T-cell (primary cell): ENCODE measurements at regions not wholly inside any gene's neighbourhood (a gene's known extent, or its start where the extent isn't known, plus 50 kb on each side); places are given as distances from the start of the nearest gene placed in this dataset.

Source experiments
- ATAC-seq, 4 experiments: fragments of 200-7000 bp in 3 of 4; fragments of 150-1000 bp in 1 of 4; cut with Tn5 transposase; replicated peaks in 1 of 4; 1 replicate in 3 of 4; 2 replicates in 1 of 4; pipeline ENCODE4 v1.10.0; 2021; ENCODE audit warnings: moderate library complexity in 3 of 4, mild to moderate bottlenecking in 2 of 4, moderate number of reproducible peaks in 1 of 4
- CTCF ChIA-PET, 2 donors: fragments of 300-600 bp; sonication (Branson Sonifier 250); formaldehyde crosslinking; loops; one replicate each; lab custom pipeline; 2022; ENCODE audit warnings: antibody characterized with exemption in 2 of 2; lab: Charles Lee
- POLR2A ChIA-PET, 2 donors: fragments of 300-600 bp; sonication (Branson Sonifier 250); formaldehyde crosslinking; loops; one replicate each; lab custom pipeline; 2022; ENCODE audit warnings: antibody characterized with exemption in 2 of 2; lab: Charles Lee
- DNase-seq, 35 experiments: peaks; one replicate each; pipeline versions ENCODE4 v3.0.0 to v3.0.0-alpha.2; 2013 to 2023
- H3K27ac ChIP-seq: one replicate; pipeline ENCODE4 v1.5.1; 2013; ENCODE audit warnings: low read length
- H3K27me3 ChIP-seq, 2 experiments: replicated peaks in 1 of 2; 1 replicate in 1 of 2; 2 replicates in 1 of 2; pipeline versions ENCODE4 v1.6.1 to v1.7.0; 2013; ENCODE audit warnings: low read length in 1 of 2, mixed read lengths in 1 of 2; ENCODE audit not compliant: control insufficient read depth in 2 of 2, insufficient read depth in 2 of 2; ENCODE audit errors: extremely low read depth in 1 of 2
- H3K36me3 ChIP-seq, 2 donors: 1 replicate in 1 of 2; 2 replicates in 1 of 2; pipeline versions ENCODE4 v1.6.1 to v1.7.0; 2013; ENCODE audit warnings: low read length in 1 of 2; ENCODE audit not compliant: control insufficient read depth in 2 of 2, insufficient read depth in 1 of 2; ENCODE audit errors: extremely low read depth in 1 of 2
- H3K4me1 ChIP-seq, 2 experiments: 1 replicate in 1 of 2; 2 replicates in 1 of 2; pipeline versions ENCODE4 v1.6.1 to v1.7.0; 2013; ENCODE audit warnings: low read length in 2 of 2, mixed read lengths in 1 of 2; ENCODE audit not compliant: insufficient read depth in 2 of 2, control insufficient read depth in 1 of 2; ENCODE audit errors: extremely low read depth in 1 of 2
- H3K4me3 ChIP-seq, 2 donors: 1 replicate in 1 of 2; 2 replicates in 1 of 2; pipeline versions ENCODE4 v1.5.1 to v1.7.0; 2013; ENCODE audit warnings: mild to moderate bottlenecking in 2 of 2, low read length in 1 of 2, moderate library complexity in 1 of 2; ENCODE audit not compliant: control insufficient read depth in 1 of 2; ENCODE audit errors: extremely low read depth in 1 of 2
- H3K9me3 ChIP-seq: 2 replicates; pipeline ENCODE4 v1.7.0; 2013
- H3K27ac Mint-ChIP-seq, 2 donors: one replicate each; pipeline ENCODE4 v1.8.0; 2020 to 2021; ENCODE audit warnings: mild to moderate bottlenecking in 2 of 2, mixed read lengths in 2 of 2
- H3K27me3 Mint-ChIP-seq, 2 donors: one replicate each; pipeline ENCODE4 v1.8.0; 2021 to 2022; ENCODE audit warnings: mixed read lengths in 2 of 2
- H3K36me3 Mint-ChIP-seq: one replicate; pipeline ENCODE4 v1.8.0; 2021; ENCODE audit warnings: mixed read lengths
- H3K4me1 Mint-ChIP-seq, 3 donors: one replicate each; pipeline ENCODE4 v1.8.0; 2020 to 2022; ENCODE audit warnings: mixed read lengths in 3 of 3, mild to moderate bottlenecking in 1 of 3
- H3K4me3 Mint-ChIP-seq, 3 donors: one replicate each; pipeline ENCODE4 v1.8.0; 2020 to 2022; ENCODE audit warnings: mild to moderate bottlenecking in 3 of 3, mixed read lengths in 3 of 3, moderate library complexity in 3 of 3
- H3K9me3 Mint-ChIP-seq, 3 donors: one replicate each; pipeline ENCODE4 v1.8.0; 2020 to 2022; ENCODE audit warnings: mixed read lengths in 3 of 3
- WGBS: methylation state at CpG from one replicate; pipeline ENCODE4 v1.1.5; 2013; ENCODE audit warnings: missing lambda C conversion rate; ENCODE audit not compliant: insufficient coverage; 5-methylcytosine and 5-hydroxymethylcytosine counted together

- 57% methylated on average over 1 of the region's 3 CpGs for WGBS
- Histone ChIP-seq H3K27me3 (no peaks in the 10 kb centered on the region), H3K36me3 (no peaks in the 10 kb centered on the region), H3K4me1 (no peaks in the 10 kb centered on the region), H3K27ac (no peak overlapping the region), H3K9me3 (no peaks in the 10 kb centered on the region), H3K4me3 (no peak overlapping the region)
- DNase-seq (no peak), ATAC-seq (no peak)
- POLR2A ChIA-PET: interaction anchor here in 1 of 2 donors (0.6 kb wide), 1 partner anchor 11 kb away, joined by 3 read pairs; no protein-coding TSS in a partner anchor
- Mint-ChIP-seq H3K4me1 (no peaks in the 10 kb centered on the region), H3K36me3 (no peaks in the 10 kb centered on the region), H3K4me3 (no peak overlapping the region), H3K9me3 (no peaks in the 10 kb centered on the region), H3K27me3 (peaks cover 14 to 21% of the 10 kb centered on the region in 2 donors), H3K27ac (no peak overlapping the region)
- CTCF ChIA-PET: no interaction called here
These were observed 207.6 kb upstream of the MDFIC2 start for GRCh38 chr3:70519913-70520659.

DNA sequence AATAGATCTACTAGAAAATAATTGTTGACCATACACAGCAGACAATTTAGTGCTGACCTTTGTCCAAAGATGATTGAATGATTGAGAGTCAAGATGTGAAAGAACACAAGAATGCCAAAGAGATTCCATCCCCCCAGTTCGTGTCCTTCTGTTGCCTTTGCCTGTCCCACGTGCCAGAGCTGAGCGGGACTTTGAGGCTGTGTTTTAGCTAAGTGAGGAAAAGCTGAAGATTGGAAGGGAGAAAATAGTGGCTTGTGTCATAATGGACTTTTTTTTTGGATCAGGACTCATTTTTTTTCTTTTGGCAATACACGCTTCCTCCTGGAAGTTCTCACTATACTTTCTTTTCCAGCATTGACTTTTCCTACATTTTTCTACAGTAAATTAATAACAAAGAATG is 206.6 kb upstream of the MDFIC2 start:
- H3K4me3 Mint-ChIP-seq: no peak overlapping the region
- Histone ChIP-seq H3K9me3 (no peaks in the 10 kb centered on the region), H3K36me3 (no peaks in the 10 kb centered on the region), H3K4me1 (no peaks in the 10 kb centered on the region), H3K27ac (no peak overlapping the region), H3K27me3 (no peaks in the 10 kb centered on the region), H3K4me3 (no peak overlapping the region)
- WGBS: no CpG with 5 or more reads among the region's 4 CpGs
- no peaks in the 10 kb centered on the region for H3K9me3 Mint-ChIP-seq
- no peaks in the 10 kb centered on the region for H3K36me3 Mint-ChIP-seq
- no peak overlapping the region for H3K27ac Mint-ChIP-seq
- H3K4me1 Mint-ChIP-seq: no peaks in the 10 kb centered on the region
- peaks cover 17 to 21% of the 10 kb centered on the region in 2 donors for H3K27me3 Mint-ChIP-seq
- POLR2A ChIA-PET: no interaction called here
- CTCF ChIA-PET: no interaction called here
- DNase-seq (no peak), ATAC-seq (no peak)

GRCh38 chr3:70518356-70518755 is 205.9 kb upstream of the MDFIC2 start:
- Mint-ChIP-seq H3K27me3 (peaks cover 17 to 24% of the 10 kb centered on the region in 2 donors), H3K27ac (no peak overlapping the region), H3K4me3 (no peak overlapping the region), H3K4me1 (no peaks in the 10 kb centered on the region), H3K9me3 (no peaks in the 10 kb centered on the region), H3K36me3 (no peaks in the 10 kb centered on the region)
- POLR2A ChIA-PET: no interaction called here
- CTCF ChIA-PET: no interaction called here
- H3K4me1 ChIP-seq: no peaks in the 10 kb centered on the region
- H3K9me3 ChIP-seq: no peaks in the 10 kb centered on the region
- no peak overlapping the region for H3K4me3 ChIP-seq
- no peaks in the 10 kb centered on the region for H3K36me3 ChIP-seq
- ATAC-seq (no peak), DNase-seq (no peak)
- no peak overlapping the region for H3K27ac ChIP-seq
- H3K27me3 ChIP-seq: no peaks in the 10 kb centered on the region
- WGBS: 78% methylated on average over 3 of the region's 5 CpGs

DNA sequence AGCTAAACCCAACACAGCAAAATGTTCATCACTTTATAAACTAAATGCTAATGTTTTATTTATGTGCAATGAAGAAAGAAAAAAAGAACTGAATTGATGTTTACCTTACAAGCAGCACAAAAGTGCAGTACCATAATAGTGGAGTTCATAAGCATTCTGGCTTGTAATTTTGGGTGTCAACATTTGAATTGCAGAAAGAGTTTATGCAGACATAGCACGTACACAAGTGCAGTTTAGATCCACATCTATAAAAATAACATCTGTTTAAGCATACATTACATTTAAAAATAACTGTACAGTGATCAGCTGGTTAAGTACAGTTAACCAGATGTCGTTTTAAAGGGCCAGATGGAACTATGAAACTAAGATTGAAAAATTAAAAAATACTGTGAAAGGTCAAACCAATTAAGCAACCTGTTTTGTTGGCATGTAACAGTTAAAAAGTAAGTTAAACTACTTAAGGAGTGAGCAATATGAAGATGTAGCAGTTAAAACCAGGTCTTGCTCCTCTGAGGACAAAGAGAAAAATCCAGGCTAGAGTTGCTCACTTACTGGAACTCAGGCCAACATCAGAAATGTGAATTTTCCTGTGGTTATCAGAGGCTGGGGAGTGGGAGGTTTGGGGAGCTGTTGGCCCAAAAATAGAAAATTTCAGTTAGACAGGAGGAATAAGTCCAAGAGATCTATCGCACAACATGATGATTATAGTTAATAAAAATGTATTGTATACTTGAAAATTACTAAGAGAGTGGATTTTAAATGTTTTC is 204.9 kb upstream of the MDFIC2 start:
- Mint-ChIP-seq H3K4me3 (no peak overlapping the region), H3K27me3 (peaks cover 19 to 24% of the 10 kb centered on the region in 2 donors), H3K4me1 (no peaks in the 10 kb centered on the region), H3K27ac (no peak overlapping the region), H3K36me3 (no peaks in the 10 kb centered on the region), H3K9me3 (no peaks in the 10 kb centered on the region)
- CTCF ChIA-PET: no interaction called here
- no peaks in the 10 kb centered on the region for H3K36me3 ChIP-seq
- H3K27ac ChIP-seq: no peak overlapping the region
- no CpG with 5 or more reads among the region's 3 CpGs for WGBS
- H3K9me3 ChIP-seq: no peaks in the 10 kb centered on the region
- no peak overlapping the region for H3K4me3 ChIP-seq
- DNase-seq (no peak), ATAC-seq (no peak)
- POLR2A ChIA-PET: no interaction called here
- H3K4me1 ChIP-seq: no peaks in the 10 kb centered on the region
- H3K27me3 ChIP-seq: no peaks in the 10 kb centered on the region

GRCh38 chr3:70516076-70516475 is 203.6 kb upstream of the MDFIC2 start:
- CTCF ChIA-PET: no interaction called here
- Histone ChIP-seq H3K27me3 (no peaks in the 10 kb centered on the region), H3K9me3 (no peaks in the 10 kb centered on the region), H3K36me3 (no peaks in the 10 kb centered on the region), H3K27ac (no peak overlapping the region), H3K4me1 (no peaks in the 10 kb centered on the region), H3K4me3 (no peak overlapping the region)
- no peaks in the 10 kb centered on the region for H3K36me3 Mint-ChIP-seq
- H3K9me3 Mint-ChIP-seq: no peaks in the 10 kb centered on the region
- 64% methylated on average over 3 of the region's 4 CpGs for whole genome bisulfite sequencing
- POLR2A ChIA-PET: no interaction called here
- DNase-seq (no peak), ATAC-seq (no peak)
- peaks cover 19 to 23% of the 10 kb centered on the region in 2 donors for H3K27me3 Mint-ChIP-seq
- no peak overlapping the region for H3K4me3 Mint-ChIP-seq
- no peaks in the 10 kb centered on the region for H3K4me1 Mint-ChIP-seq
- no peak overlapping the region for H3K27ac Mint-ChIP-seq

DNA sequence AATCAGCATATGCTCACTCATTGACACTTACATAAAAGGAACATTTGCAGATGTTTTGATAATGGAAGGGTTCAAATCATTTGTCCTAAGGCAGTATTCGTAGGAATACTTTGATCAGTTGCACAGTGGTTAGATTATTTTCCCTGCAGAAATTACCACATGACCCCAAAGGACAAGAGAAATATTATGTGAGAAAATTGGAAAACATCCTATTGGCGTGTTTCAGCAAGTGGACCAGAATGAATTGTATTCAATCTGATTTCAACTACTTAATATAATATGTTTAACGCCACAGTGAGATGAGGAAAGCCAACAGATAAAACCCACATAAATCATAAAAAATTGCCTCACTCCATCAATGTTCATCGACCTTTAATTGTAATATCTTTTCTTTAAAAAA is 195.0 kb upstream of the MDFIC2 start:
- no peak overlapping the region for H3K27ac Mint-ChIP-seq
- ChIA-PET POLR2A (no interaction called here), CTCF (no interaction called here)
- peaks cover 0 to 2% of the 10 kb centered on the region in 2 donors for H3K27me3 Mint-ChIP-seq
- Histone ChIP-seq H3K36me3 (no peaks in the 10 kb centered on the region), H3K27ac (no peak overlapping the region), H3K4me1 (no peaks in the 10 kb centered on the region), H3K27me3 (no peaks in the 10 kb centered on the region), H3K9me3 (no peaks in the 10 kb centered on the region), H3K4me3 (no peak overlapping the region)
- H3K9me3 Mint-ChIP-seq: no peaks in the 10 kb centered on the region
- WGBS: no CpG with 5 or more reads among the region's 4 CpGs
- no peak overlapping the region for H3K4me3 Mint-ChIP-seq
- DNase-seq (no peak), ATAC-seq (no peak)
- no peaks in the 10 kb centered on the region for H3K4me1 Mint-ChIP-seq
- H3K36me3 Mint-ChIP-seq: no peaks in the 10 kb centered on the region
